GM21723 (cell line): ENCODE measurements at regions not wholly inside any gene's neighbourhood (a gene's known extent, or its start where the extent isn't known, plus 50 kb on each side); places are given as distances from the start of the nearest gene placed in this dataset.
"Not testable (repeated sequence)": the region's sequence is repeated elsewhere in the genome, so short reads cannot be mapped to it uniquely, and the experiment has no call there.

ENCODE experiments used
- ATAC-seq: cut with Tn5 transposase; IDR thresholded peaks from one replicate; pipeline ENCODE4 v1.9.1; 2021; ENCODE audit warnings: mild to moderate bottlenecking, moderate library complexity; ENCODE audit not compliant: unreplicated experiment

DNA sequence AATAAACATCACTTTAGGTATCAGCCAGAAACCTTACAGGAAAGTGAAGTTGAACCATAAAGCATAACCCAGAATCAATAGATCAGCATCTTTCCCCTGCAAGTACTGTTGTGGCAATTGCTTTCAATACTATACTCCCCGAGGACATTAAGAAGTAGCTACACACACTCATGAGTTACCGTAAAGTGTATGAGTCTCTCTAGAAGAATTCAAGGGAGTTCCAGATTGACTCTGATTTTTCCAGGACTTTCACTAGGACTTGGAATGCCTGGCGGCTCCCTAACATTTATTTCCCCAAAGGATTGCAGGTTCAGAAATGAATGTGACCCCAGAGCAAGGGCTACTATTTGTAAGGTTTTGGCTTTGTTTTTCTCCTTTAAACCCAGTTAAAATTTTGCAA lies 465.4 kb upstream of the MDGA2 start:
- no peak for ATAC-seq

DNA sequence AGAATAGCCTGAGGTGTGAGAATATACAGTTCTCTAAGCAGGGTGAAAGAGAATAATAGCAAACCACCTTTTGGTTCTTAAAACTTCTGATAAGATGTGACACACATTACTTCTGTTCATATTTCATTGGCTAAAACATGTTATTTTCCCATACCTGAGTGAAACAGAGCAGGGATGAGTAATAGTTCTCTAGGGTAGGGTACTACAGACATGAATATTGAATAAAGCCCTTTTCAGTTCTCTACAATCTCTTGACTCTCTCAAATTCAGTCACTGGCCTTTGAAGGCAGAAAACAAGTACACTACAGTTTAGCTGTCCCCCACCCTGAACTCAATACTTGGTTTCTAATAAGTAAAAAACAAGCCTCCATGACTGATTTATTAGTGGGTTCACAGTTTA lies 454.1 kb upstream of the MDGA2 start:
- no peak for ATAC-seq

DNA sequence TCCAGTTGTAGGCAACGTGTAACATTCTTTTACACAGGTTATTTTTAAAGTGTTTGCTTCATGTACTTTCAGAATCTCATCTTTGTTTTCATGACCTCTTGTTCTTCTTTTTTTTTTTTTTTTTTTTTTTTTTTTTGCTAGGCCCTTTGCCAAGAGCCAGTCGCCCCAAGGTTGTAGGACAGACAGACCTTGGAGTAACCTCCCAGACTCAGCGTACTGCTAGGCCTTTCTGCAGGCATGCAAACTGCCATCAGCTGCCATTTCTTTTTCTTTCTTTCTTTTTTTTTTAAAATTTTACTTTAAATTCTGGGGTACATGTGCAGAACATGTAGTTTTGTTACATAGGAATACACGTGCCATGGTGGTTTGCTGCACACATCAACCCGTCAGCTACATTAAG lies 452.3 kb upstream of the MDGA2 start:
- ATAC-seq = no peak

DNA sequence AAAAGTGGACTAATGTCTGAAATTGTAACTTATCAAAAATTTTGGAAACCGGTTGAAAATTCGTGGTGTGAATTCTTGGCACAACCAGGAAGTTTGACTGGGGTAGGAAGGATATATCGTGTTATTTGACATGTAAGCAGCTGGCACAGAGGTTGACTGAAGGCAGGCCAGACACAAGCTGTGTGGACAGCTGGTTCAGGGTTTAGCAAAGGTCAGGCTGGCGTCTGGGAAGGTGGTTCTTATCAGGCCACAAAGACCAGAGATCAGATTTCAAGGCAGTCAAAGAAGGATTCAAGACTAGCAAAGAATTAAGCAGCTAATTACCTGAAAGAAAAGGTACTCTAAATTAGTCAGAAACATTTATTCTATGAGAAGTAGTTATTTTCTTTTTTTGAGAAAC lies 450.2 kb upstream of the MDGA2 start:
- ATAC-seq = no peak

DNA sequence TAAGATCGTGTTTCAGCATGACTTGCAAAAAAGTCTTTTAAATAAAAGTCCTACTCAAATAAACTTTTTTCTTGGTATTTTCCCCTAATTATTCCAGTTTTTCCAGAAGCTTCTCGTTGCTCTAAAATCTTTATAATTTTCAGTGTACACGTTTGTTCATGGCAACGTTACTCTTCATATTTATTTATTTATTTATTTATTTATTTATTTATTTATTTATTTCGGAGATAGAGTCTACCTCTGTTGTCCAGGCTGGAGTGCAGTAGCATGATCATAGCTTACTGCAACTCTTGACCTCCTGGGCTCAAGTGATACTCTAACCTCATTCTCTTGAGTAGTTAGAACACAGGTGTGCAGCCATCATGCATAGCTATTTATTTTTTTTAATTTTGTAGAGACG lies 438.3 kb upstream of the MDGA2 start:
- ATAC-seq = no peak

DNA sequence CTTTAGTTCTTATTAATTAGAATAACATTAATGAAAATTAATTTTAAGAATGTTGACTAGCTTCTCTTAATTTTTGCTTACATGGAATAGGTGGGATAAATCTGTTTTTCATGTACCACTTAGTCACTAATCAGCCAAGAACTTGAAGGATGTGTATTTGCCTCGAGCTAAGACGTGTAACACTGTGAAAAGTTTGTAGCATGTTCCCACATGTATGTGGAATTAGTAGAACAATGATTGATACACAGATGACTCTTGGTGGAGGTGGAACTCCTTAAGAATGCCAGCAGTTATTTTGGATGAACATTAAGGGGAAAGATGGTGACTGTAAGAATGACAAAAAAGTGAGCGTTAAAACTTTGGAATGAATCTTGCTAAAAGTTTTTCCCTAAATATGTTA lies 435.7 kb upstream of the MDGA2 start:
- no peak for ATAC-seq

DNA sequence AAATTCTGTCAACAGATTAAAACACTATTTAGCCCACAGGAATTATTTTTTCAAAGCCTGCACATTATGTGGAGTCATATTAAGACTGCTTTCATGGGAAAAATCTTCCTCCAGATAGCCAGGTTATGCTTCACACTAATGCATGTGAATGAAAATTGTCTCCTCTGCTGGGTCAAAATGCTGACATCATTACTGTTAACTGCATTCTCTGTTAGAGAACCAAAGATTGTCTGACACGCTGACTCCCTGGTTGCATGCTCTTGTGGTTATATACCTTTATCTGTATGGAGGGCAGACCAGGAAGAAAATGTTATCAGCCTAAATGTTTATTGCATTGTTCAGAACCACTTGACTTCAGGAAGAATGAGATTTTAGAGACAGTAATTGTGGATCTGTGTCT lies 432.2 kb upstream of the MDGA2 start:
- no peak for ATAC-seq

DNA sequence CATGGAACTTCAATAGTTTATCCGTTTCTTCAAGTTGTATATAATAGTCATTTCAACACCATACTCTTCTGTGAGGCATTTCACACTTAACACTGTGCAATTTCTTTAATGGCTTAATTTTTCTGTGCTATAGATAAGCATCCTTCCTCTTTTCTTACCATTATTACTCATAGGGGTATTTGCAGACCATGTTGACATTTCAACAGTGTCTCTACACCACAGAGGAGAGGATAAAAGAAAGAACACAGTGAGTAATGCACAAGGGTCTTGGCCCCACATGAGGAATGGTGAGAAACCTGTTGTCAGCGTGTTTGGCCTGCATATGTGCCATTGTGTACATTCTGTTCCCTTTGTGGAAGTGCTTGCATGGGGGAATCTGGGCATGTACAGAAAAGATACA lies 421.5 kb upstream of the MDGA2 start:
- ATAC-seq = no peak

DNA sequence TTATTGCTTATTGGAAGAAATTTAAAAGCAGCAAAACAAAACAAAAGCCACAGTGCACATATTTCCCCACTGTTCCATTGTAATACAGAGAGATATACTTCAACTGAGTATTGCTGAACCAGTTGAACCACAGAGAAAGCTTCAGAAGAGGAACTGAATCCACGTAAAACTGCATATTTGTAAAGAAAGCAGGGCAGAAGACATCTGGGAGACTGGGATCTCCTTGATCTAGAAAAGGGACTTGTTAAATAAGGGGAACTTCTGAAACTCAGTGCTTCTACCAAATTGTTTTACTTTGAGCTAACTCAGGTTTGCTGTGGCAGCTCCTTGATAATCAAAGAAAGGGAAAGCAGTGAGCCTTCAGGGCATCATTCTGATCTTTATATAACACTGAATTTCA lies 411.1 kb upstream of the MDGA2 start:
- no peak for ATAC-seq

DNA sequence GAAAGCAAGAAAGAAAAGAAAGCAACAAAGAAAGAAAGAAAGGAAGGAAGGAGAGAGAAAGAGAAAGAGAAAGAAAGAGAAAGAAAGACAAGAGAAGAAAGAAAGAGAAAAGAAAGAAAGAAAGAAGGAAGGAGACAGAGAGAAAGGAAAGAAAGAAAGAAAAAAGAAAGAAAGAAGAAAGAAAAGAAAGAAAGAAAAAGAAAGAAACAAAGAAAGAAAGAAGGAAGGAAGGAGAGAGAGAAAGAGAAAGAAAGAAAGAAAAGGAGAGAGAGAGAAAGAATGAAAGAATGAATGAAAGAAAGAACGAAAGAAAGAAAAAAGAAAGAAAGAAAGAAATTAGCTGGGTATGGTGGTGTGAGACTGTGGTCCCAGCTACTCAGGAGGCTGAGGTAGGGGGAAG lies 400.1 kb upstream of the MDGA2 start:
- no peak for ATAC-seq

DNA sequence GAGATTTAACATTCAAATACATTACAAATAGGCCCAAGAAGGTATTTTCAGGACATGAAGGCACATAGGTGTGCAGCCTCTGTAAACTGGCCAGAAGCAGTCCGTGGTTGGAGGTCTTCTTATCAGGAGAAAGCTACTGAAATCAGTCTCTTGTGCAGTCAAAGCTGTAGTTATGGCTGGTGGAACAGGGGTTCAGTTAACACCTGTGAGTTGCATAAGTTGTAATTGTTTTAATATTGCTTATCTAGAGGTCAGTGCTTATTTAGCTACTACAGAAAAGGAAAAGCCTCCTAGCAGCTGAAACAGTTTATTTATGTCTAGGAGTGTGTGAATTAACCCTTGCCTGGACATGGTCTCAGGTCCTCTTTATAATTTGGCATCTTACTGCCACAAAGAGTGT lies 377.6 kb upstream of the MDGA2 start:
- no peak for ATAC-seq

DNA sequence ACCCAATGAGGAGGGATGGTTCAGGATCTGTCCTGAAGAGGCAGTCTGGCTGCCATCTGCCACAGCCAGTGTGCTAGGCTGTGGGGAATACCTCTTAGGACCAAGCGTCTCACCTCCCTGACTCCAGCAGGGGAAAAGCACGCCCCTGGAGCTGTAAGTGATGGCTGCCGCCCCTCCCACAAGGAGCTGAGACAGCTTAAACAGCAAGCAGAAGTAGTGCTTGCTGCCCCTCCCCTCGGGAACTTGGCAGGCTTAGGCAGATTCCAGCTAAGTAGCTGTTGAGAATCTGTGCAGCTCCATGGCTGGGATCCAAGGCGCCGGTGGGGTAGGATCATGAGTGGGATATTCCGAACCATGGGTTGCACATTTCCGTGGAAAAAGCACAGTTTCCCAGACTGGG lies 360.4 kb upstream of the MDGA2 start:
- ATAC-seq = no peak

DNA sequence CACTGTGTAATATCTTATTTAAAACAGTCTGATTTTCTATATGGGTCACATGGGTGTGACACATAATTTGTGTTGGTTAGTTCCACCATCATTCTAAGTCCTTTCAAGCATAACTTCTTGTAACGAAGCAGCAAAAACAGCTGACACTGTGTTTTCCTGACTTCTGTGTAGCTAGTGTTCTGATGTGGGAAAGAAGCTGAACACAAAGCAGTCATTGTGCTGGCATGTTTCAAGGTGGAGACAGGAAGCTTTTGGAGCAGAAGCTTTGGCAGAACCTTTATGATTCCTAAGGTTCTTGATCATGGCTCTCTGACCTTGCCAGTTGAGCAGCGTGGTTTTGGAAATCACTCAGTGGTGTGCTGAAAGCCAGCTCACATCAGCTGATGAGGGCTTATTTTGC lies 351.7 kb upstream of the MDGA2 start:
- no peak for ATAC-seq

DNA sequence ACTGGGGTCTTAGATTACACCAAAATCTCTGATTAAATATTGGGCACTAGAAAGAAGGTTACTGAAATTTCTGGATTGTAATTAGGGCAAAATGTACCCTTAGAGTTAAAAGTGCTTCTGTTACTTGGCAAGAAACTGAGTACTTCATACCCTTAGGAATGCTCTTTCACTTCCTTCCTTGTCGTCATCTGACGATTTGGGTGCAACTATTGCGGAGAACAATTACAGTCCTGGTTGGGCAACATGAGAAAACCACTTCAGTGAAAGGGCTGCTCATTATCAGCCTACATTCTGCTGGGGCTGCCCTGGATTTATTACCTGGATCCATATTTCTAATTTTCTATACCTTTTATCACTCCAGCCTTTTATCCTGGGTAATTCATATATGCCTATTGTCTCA lies 348.5 kb upstream of the MDGA2 start:
- no peak for ATAC-seq

DNA sequence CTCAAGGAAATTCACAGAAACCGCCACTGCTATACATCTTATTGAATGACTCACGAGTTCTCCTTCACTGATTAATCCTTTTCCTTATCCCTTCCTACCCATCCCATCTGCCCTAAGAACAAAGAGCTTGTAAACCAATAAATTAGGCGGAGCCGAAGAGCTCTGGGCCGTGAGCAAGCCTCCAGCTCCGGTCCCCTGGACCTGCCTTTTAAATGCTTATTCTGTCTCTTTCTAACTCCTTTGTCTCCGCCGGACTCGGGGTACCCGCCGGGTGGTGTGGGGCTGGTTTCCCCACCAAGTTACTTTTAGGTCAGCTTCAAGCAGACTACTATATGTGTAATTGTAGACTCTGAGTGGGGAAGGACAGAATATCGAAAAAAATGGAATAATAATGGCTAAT lies 336.1 kb upstream of the MDGA2 start:
- ATAC-seq = not testable (repeated sequence)

DNA sequence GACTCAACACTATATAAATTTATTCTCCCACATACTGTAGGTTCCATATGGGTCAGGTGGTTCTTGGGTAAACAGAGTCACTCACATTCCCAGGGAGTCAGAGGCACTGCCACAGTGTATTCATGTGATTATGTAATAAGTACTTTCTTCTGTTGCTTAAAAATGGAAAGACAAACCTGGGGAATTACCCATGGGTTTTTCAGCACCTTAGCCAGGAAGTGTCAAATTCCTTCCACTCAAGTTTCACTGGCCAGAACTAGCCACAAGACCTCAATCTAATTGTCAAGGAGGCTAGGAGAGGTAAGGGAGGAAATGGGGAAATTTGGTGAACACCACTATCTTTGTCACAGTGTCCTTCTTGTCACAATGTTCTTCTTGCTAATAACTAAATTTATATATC lies 333.2 kb upstream of the MDGA2 start:
- no peak for ATAC-seq

DNA sequence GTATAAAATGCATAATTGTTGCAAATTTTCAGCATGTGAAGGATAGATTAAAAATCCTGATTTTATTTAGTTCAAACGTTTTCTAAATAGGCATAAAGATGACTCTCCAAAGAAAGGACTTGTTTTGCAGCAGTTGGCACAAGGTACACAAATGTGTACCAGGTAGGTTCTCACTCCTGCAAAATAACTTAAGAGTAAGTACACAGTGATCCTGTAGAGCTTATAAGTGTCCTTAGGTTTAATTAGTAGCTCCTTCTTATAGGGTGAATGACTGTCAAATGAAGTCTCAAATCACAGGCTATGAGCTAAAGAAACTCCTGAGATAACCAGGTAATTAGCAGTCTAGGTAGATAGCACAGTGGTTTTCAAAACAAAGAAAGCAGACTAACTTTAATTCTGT lies 330.6 kb upstream of the MDGA2 start:
- ATAC-seq = no peak

DNA sequence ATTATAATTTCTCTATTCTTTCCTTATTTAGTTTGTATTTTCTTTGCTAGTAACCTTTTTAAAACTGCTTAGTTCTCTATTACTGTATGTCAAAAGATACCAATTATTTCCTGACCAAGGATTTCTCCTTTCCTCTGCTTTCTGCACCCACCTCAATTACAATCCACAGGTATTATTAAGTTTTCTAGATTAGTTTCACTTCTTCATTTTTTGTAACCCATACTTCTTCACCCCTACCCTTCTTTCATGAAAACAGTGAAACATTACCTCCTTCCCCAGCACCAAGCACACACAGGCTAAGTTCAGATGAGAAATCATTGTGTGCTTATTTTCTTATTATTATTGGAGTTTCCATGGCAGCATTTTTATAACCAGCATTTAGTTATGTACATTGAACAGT lies 318.5 kb upstream of the MDGA2 start:
- ATAC-seq = no peak

DNA sequence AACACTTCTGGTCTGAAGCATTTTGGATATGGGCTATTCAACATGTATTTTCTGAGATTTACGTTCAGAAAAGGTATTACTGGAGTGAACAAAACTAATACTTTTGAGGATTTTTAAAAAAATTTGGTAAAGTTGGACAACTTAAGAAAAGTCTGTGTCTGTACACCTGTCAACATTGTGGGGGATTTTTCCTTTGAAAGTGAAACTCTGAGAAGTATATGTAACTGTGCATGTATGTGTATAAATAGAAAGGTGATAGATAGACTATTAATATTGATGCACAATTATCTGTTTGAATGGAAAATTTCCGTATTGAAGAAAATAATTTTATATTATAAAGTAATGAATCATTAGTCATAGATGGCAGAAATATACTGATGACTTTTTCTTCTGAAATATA lies 312.8 kb upstream of the MDGA2 start:
- no peak for ATAC-seq

DNA sequence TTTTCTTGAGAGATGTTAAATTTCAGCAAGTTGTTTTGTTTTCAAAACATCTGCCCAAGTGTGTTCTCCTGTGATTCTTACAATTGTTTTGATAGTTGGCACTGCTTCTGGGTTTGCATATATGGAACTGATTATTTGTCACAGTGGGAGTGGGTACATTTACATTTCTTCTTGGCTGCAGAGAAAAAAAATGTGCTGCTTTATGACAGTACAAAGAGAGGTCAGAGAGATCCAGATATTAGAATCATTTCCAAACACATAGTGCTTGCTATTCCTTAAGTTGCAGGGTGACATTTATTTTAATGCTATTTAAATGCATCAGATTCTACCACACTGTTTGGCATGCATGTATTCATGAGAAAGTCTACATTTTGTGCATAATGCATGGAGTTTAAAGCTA lies 303.5 kb upstream of the MDGA2 start:
- no peak for ATAC-seq

DNA sequence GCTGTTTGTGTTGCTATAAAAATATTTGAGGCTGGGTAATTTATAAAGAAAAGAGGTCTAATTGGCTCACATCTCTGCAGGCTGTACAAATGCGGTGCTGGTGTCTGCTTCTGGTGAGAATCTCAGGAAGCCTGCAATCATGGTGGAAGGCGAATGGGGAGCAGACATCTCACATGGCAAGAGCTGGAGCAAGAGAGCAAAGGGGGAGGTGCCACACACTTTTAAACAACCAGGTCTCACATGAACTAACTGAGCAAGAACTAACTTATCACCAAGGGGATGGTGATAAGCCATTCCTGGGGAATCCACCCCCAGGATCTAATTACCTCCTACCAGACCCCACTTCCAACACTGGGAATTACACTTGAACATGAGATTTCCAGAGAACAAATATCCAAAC lies 300.7 kb upstream of the MDGA2 start:
- no peak for ATAC-seq

DNA sequence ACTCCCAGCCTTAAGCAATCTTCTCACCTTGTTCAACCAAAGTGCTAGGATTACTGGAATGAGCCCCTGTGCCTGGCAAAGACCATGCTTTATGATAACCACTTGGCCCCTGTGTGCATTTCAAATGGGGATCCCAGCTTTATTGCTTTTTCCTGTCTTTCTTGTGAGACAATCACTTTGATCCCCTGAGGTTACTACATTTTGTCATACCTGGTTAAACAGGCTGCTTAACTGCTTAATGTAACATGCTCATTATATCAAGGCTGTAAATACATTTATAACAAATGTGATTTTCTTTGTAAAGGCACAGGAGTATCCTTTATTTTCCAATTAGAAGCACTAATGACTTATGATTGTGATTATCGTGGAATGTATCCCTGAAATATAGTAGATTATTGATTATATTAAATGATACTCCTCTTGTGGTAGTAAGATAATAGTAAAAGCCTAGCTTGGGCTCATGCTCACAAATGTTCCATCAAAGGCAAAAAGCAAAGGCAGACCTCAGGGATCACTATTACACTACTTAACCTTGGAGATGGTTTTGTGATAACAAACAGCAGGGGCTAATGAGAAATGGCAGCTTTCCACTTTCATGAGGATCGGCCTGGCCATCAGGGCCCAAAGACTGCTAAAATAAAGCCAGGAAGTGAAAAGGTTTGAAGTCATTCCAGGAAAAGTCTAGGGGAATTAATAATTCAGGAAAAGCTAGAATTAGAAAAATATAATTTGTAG lies 290.8 kb upstream of the MDGA2 start:
- no peak for ATAC-seq

DNA sequence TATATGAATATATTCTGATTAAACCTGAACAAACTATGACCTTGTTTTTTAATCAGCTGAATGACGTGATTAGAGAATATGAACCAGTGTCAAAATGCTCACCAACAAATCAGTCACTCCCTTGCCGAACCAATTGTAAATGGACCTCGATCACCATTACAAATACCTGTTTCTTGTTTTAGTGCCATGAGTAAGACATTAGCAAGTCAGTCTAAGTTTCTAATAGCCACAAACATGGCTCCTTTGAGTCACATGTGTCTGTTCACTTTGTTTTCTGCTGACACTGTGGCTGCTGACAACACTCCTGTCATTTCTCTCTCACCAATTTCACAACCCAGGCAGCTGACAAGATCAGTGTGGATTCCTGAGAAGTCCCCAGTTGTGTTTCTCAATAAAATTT lies 286.2 kb upstream of the MDGA2 start:
- ATAC-seq = no peak

DNA sequence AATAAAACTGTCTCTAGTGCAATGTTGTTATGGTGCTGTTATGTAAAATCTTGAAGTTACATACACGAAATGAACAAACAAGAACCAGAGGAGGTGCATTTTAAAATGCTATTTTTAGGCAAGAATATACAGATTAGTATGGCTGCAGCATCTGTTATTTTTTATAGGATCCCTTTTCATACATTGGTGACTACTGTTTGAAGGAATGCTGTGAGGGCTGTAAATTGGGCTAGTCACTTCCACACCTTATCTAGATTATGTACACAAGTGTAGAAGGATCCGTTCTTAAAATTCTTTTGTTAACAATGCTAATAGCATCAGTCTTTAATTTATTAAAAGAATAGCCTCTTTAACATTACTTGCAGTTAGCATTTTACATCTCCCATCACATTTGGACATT lies 284.3 kb upstream of the MDGA2 start:
- no peak for ATAC-seq
